Smooth muscle cell (in vitro differentiated cells): ENCODE measurements at regions not wholly inside any gene's neighbourhood (a gene's known extent, or its start where the extent isn't known, plus 50 kb on each side); places are given as distances from the start of the nearest gene placed in this dataset.

Experiments
- DNase-seq: peaks from one replicate; lab custom pipeline; 2025; ENCODE audit not compliant: unreplicated experiment; lab: John Stamatoyannopoulos, UW
- H2AFZ ChIP-seq: fragments of 200-600 bp; sonication (generic); 2 replicates; pipeline ENCODE4 v1.6.0; 2016; ENCODE audit warnings: antibody characterized with exemption, low read depth, mild to moderate bottlenecking
- H3F3A ChIP-seq: fragments of 200-600 bp; sonication (generic); 2 replicates; pipeline ENCODE4 v1.6.0; 2017; ENCODE audit warnings: antibody characterized with exemption, low read depth
- H3K27ac ChIP-seq: fragments of 200-600 bp; sonication (generic); 2 replicates; pipeline ENCODE4 v1.5.1; 2016; ENCODE audit warnings: low read depth, mild to moderate bottlenecking
- H3K27me3 ChIP-seq: fragments of 200-600 bp; sonication (generic); 2 replicates; pipeline ENCODE4 v1.6.1; 2016; ENCODE audit warnings: low read depth, mild to moderate bottlenecking
- H3K36me3 ChIP-seq: fragments of 200-600 bp; sonication (generic); 2 replicates; pipeline ENCODE4 v1.5.1; 2016; ENCODE audit warnings: low read depth
- H3K4me1 ChIP-seq: fragments of 200-600 bp; sonication (generic); 2 replicates; pipeline ENCODE4 v1.5.1; 2016; ENCODE audit warnings: low read depth
- H3K4me2 ChIP-seq: fragments of 200-600 bp; sonication (generic); 2 replicates; pipeline ENCODE4 v1.6.0; 2016; ENCODE audit warnings: mild to moderate bottlenecking
- H3K4me3 ChIP-seq: fragments of 200-600 bp; sonication (generic); 2 replicates; pipeline ENCODE4 v1.5.1; 2016; ENCODE audit warnings: mild to moderate bottlenecking
- H3K79me2 ChIP-seq: fragments of 200-600 bp; sonication (generic); 2 replicates; pipeline ENCODE4 v1.6.0; 2016; ENCODE audit warnings: low read depth, mild to moderate bottlenecking
- H3K9ac ChIP-seq: fragments of 200-600 bp; sonication (generic); 2 replicates; pipeline ENCODE4 v1.6.0; 2016; ENCODE audit warnings: low read depth
- H3K9me3 ChIP-seq: fragments of 200-600 bp; sonication (generic); replicated peaks from 2 replicates; pipeline ENCODE4 v1.5.1; 2016; ENCODE audit warnings: low read depth
- H4K20me1 ChIP-seq: fragments of 200-600 bp; sonication (generic); 2 replicates; pipeline ENCODE4 v1.6.0; 2016; ENCODE audit warnings: low read depth
- CTCF ChIP-seq: fragments of 200-600 bp; sonication (generic); IDR thresholded peaks from 2 replicates; pipeline ENCODE4 v1.5.1; 2017; ENCODE audit warnings: borderline replicate concordance, mild to moderate bottlenecking, antibody characterized with exemption; ENCODE audit not compliant: insufficient read depth, poor library complexity, severe bottlenecking
- WGBS: methylation state at CpG from one replicate; pipeline ENCODE4 v1.1.7; 2016; ENCODE audit warnings: low lambda C conversion rate; 5-methylcytosine and 5-hydroxymethylcytosine counted together

- H3K4me2 ChIP-seq, result peak overlapping the region; percentile 54
Measured at GRCh38 chr21:35414056-35414455, 365.0 kb upstream of the RUNX1 start.

GRCh38 chr21:35412231-35412630 lies 363.1 kb upstream of the RUNX1 start:
- WGBS, result 97% methylated on average over 3 of the region's 3 CpGs
- H3K4me3 ChIP-seq, result no peak overlapping the region
- no peaks in the 10 kb centered on the region for H4K20me1 ChIP-seq
- no peak overlapping the region for H2AFZ ChIP-seq
- no peaks in the 10 kb centered on the region for H3K36me3 ChIP-seq
- no peaks in the 10 kb centered on the region for H3K4me1 ChIP-seq
- no peaks in the 10 kb centered on the region for H3K27me3 ChIP-seq
- peaks cover 3% of the 10 kb centered on the region for H3F3A ChIP-seq
- H3K27ac ChIP-seq, result no peak overlapping the region
- no peaks in the 10 kb centered on the region for H3K79me2 ChIP-seq
- no peak for TF ChIP-seq CTCF
- H3K9ac ChIP-seq, result no peak overlapping the region
- no peaks in the 10 kb centered on the region for H3K9me3 ChIP-seq
- no peak overlapping the region for H3K4me2 ChIP-seq
- DNase-seq, result no peak

More at GRCh38 chr21:35414056-35414455, 365.0 kb upstream of the RUNX1 start:
- no peak overlapping the region for H3K9ac ChIP-seq
- DNase-seq, result no peak
- H3K4me3 ChIP-seq, result no peak overlapping the region
- no peak for TF ChIP-seq CTCF
- peak overlapping the region; percentile 71 for H2AFZ ChIP-seq
- peaks cover 3% of the 10 kb centered on the region for H3F3A ChIP-seq
- no peak overlapping the region for H3K27ac ChIP-seq
- H4K20me1 ChIP-seq, result no peaks in the 10 kb centered on the region
- no peaks in the 10 kb centered on the region for H3K79me2 ChIP-seq
- no peaks in the 10 kb centered on the region for H3K27me3 ChIP-seq
- no peaks in the 10 kb centered on the region for H3K4me1 ChIP-seq
- H3K9me3 ChIP-seq, result no peaks in the 10 kb centered on the region
- 89% methylated on average over 3 of the region's 3 CpGs for WGBS
- no peaks in the 10 kb centered on the region for H3K36me3 ChIP-seq

GRCh38 chr21:35411434-35411833 lies 362.3 kb upstream of the RUNX1 start:
- peaks cover 3% of the 10 kb centered on the region for H3F3A ChIP-seq
- peaks cover 5% of the 10 kb centered on the region for H3K4me1 ChIP-seq
- H3K4me3 ChIP-seq, result no peak overlapping the region
- no peak overlapping the region for H3K9ac ChIP-seq
- no peaks in the 10 kb centered on the region for H3K36me3 ChIP-seq
- H4K20me1 ChIP-seq, result no peaks in the 10 kb centered on the region
- TF ChIP-seq CTCF, result no peak
- no peak overlapping the region for H3K27ac ChIP-seq
- H3K4me2 ChIP-seq, result no peak overlapping the region
- no peaks in the 10 kb centered on the region for H3K27me3 ChIP-seq
- DNase-seq, result no peak
- H2AFZ ChIP-seq, result no peak overlapping the region
- H3K79me2 ChIP-seq, result no peaks in the 10 kb centered on the region
- H3K9me3 ChIP-seq, result no peaks in the 10 kb centered on the region
- 98% methylated on average over 11 of the region's 11 CpGs for WGBS

GRCh38 chr21:35410656-35411055 lies 361.6 kb upstream of the RUNX1 start:
- DNase-seq, result no peak
- Histone ChIP-seq H2AFZ (no peak overlapping the region), H3K79me2 (no peaks in the 10 kb centered on the region), H3K9me3 (no peaks in the 10 kb centered on the region), H3F3A (peaks cover 3% of the 10 kb centered on the region), H3K4me2 (no peak overlapping the region), H3K4me3 (no peak overlapping the region), H4K20me1 (no peaks in the 10 kb centered on the region), H3K9ac (no peak overlapping the region), H3K4me1 (peaks cover 6% of the 10 kb centered on the region), H3K36me3 (no peaks in the 10 kb centered on the region), H3K27me3 (no peaks in the 10 kb centered on the region), H3K27ac (no peak overlapping the region)
- no peak for TF ChIP-seq CTCF
- 96% methylated on average over 1 of the region's 1 CpG for WGBS
